ENCODE measurements at regions not wholly inside any gene's neighbourhood (a gene's known extent, or its start where the extent isn't known, plus 50 kb on each side); places are given as distances from the start of the nearest gene placed in this dataset.

DNA sequence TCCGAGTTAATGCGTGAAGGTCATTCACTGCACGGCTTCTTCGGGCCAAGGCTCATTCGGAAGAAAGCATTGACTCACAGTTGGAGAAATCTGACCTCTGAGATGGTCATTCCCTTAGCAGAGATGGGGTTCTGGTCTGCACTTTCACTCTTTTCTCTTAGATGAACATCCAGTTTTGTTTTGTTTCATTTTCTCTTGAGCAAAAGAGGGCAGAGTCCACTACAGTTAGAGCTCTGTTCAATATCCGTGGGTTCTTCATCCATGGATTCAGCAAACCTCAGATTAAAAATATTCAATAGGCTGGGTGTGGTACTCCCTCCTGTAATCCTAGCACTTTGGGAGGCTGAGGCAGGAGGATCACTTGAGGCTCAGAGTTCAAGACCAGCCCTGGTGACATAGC lies 57.4 kb upstream of the SIPA1L2 start:
- 74 to 99% methylated on average over 6 of the region's 6 CpGs for WGBS, 2 donors
- H3K9me3 ChIP-seq (ENCODE audit: control insufficient read depth in 4 of 4, insufficient read depth in 3 of 4, low read length in 3 of 4) = no peaks in the 10 kb centered on the region
- H3K4me1 ChIP-seq (ENCODE audit: control insufficient read depth in 5 of 5, insufficient read depth in 5 of 5, low read length in 5 of 5) = peaks cover 0 to 8% (median 0%) of the 10 kb centered on the region in 5 donors
- H3K9ac ChIP-seq (ENCODE audit: insufficient read depth in 1 of 2, low read length in 2 of 2) = no peak overlapping the region
- H3K36me3 ChIP-seq (ENCODE audit: control insufficient read depth in 4 of 4, insufficient read depth in 4 of 4, low read length in 4 of 4) = no peaks in the 10 kb centered on the region
- DNase-seq (no peak), ATAC-seq (ENCODE audit: insufficient read depth, low FRiP score) (no peak)
- H3K27me3 ChIP-seq (ENCODE audit: control insufficient read depth in 3 of 3, insufficient read depth in 3 of 3, low read length in 2 of 3) = no peaks in the 10 kb centered on the region
- no peak overlapping the region for H3K27ac ChIP-seq (ENCODE audit: low read depth in 1 of 2, low read length in 1 of 2)
- no peak overlapping the region for H3K4me3 ChIP-seq
- TF ChIP-seq, protein P1, sequence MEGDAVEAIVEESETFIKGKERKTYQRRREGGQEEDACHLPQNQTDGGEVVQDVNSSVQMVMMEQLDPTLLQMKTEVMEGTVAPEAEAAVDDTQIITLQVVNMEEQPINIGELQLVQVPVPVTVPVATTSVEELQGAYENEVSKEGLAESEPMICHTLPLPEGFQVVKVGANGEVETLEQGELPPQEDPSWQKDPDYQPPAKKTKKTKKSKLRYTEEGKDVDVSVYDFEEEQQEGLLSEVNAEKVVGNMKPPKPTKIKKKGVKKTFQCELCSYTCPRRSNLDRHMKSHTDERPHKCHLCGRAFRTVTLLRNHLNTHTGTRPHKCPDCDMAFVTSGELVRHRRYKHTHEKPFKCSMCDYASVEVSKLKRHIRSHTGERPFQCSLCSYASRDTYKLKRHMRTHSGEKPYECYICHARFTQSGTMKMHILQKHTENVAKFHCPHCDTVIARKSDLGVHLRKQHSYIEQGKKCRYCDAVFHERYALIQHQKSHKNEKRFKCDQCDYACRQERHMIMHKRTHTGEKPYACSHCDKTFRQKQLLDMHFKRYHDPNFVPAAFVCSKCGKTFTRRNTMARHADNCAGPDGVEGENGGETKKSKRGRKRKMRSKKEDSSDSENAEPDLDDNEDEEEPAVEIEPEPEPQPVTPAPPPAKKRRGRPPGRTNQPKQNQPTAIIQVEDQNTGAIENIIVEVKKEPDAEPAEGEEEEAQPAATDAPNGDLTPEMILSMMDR (IDR thresholded peaks at IDR 0.05; ENCODE audit: control extremely low read depth, extremely low read depth) = no peak

DNA sequence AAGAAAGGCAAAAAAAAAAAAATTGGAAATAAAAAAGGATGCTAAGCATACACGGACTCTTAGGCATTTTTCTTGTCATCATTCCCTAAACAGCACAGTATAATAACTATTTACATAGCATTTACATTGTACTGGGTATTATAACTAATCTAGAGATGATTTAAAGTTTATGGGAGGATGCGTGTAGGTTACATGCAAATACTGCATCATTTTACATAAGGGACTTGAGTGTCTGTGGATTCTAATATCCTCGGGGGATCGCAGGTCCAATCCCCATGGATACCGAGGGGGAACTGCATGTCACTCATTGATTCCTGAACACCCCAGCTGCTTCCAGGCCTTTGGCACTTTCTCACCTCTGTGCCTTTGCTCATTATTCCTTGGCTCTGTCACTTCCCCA lies 57.8 kb upstream of the SIPA1L2 start:
- Histone ChIP-seq H3K9ac (ENCODE audit: insufficient read depth in 1 of 2, low read length in 2 of 2) (no peak overlapping the region), H3K27me3 (ENCODE audit: control insufficient read depth in 3 of 3, insufficient read depth in 3 of 3, low read length in 2 of 3) (no peaks in the 10 kb centered on the region), H3K4me1 (ENCODE audit: control insufficient read depth in 5 of 5, insufficient read depth in 5 of 5, low read length in 5 of 5) (peaks cover 0 to 8% (median 0%) of the 10 kb centered on the region in 5 donors), H3K9me3 (ENCODE audit: control insufficient read depth in 4 of 4, insufficient read depth in 3 of 4, low read length in 3 of 4) (no peaks in the 10 kb centered on the region), H3K27ac (ENCODE audit: low read depth in 1 of 2, low read length in 1 of 2) (no peak overlapping the region), H3K4me3 (no peak overlapping the region), H3K36me3 (ENCODE audit: control insufficient read depth in 4 of 4, insufficient read depth in 4 of 4, low read length in 4 of 4) (no peaks in the 10 kb centered on the region)
- TF ChIP-seq, protein P1 (IDR thresholded peaks at IDR 0.05; ENCODE audit: control extremely low read depth, extremely low read depth) = no peak
- WGBS, 2 donors = 93 to 96% methylated on average over 5 of the region's 5 CpGs
- no peak for DNase-seq
- ATAC-seq (ENCODE audit: insufficient read depth, low FRiP score) = no peak

DNA sequence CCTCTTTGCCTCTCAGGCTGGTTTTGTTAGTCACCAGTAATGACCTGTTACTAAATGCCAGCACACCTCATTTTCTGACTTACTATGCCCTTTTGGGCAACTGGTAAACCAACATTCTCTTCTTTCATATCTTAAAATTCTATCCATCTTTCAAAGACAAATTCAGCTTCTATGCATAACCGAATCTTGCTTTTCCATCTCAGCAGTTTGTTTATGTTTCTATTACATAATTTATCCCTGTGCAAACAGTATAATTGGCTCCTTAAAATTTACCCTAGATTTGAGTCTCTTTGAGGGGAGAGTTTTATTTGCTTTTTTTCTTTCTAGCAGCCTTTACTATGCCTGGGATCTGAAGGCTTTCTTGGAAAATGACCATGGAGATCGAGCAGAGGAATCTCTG lies 58.5 kb upstream of the SIPA1L2 start:
- DNase-seq = no peak
- TF ChIP-seq, protein P1 (IDR thresholded peaks at IDR 0.05; ENCODE audit: control extremely low read depth, extremely low read depth) = no peak
- Histone ChIP-seq H3K9ac (ENCODE audit: insufficient read depth in 1 of 2, low read length in 2 of 2) (no peak overlapping the region), H3K9me3 (ENCODE audit: control insufficient read depth in 4 of 4, insufficient read depth in 3 of 4, low read length in 3 of 4) (no peaks in the 10 kb centered on the region), H3K4me1 (ENCODE audit: control insufficient read depth in 5 of 5, insufficient read depth in 5 of 5, low read length in 5 of 5) (peaks cover 0 to 8% (median 0%) of the 10 kb centered on the region in 5 donors), H3K27ac (ENCODE audit: low read depth in 1 of 2, low read length in 1 of 2) (no peak overlapping the region), H3K27me3 (ENCODE audit: control insufficient read depth in 3 of 3, insufficient read depth in 3 of 3, low read length in 2 of 3) (no peaks in the 10 kb centered on the region), H3K4me3 (no peak overlapping the region), H3K36me3 (ENCODE audit: control insufficient read depth in 4 of 4, insufficient read depth in 4 of 4, low read length in 4 of 4) (no peaks in the 10 kb centered on the region)
- ATAC-seq (ENCODE audit: insufficient read depth, low FRiP score) = no peak
- WGBS, 2 donors = 72 to 91% methylated on average over 2 of the region's 2 CpGs

GRCh38 chr1:232689711-232690110 lies 59.8 kb upstream of the SIPA1L2 start:
- TF ChIP-seq, protein P1 (IDR thresholded peaks at IDR 0.05; ENCODE audit: control extremely low read depth, extremely low read depth) = no peak
- Histone ChIP-seq H3K9me3 (ENCODE audit: control insufficient read depth in 4 of 4, insufficient read depth in 3 of 4, low read length in 3 of 4) (no peaks in the 10 kb centered on the region), H3K4me1 (ENCODE audit: control insufficient read depth in 5 of 5, insufficient read depth in 5 of 5, low read length in 5 of 5) (no peaks in the 10 kb centered on the region), H3K36me3 (ENCODE audit: control insufficient read depth in 4 of 4, insufficient read depth in 4 of 4, low read length in 4 of 4) (no peaks in the 10 kb centered on the region), H3K4me3 (no peak overlapping the region), H3K27ac (ENCODE audit: low read depth in 1 of 2, low read length in 1 of 2) (no peak overlapping the region), H3K27me3 (ENCODE audit: control insufficient read depth in 3 of 3, insufficient read depth in 3 of 3, low read length in 2 of 3) (no peaks in the 10 kb centered on the region), H3K9ac (ENCODE audit: insufficient read depth in 1 of 2, low read length in 2 of 2) (no peak overlapping the region)
- no peak for DNase-seq
- 87 to 93% methylated on average over 3 of the region's 3 CpGs for WGBS, 2 donors
- ATAC-seq (ENCODE audit: insufficient read depth, low FRiP score) = no peak

Measured in lung (tissue), 11 donors.